LNCaP clone FGC (cell line): ENCODE measurements at regions not wholly inside any gene's neighbourhood (a gene's known extent, or its start where the extent isn't known, plus 50 kb on each side); places are given as distances from the start of the nearest gene placed in this dataset.

Source experiments
- DNase-seq: peaks from one replicate; pipeline ENCODE4 v3.0.0-alpha.2; 2011; ENCODE audit warnings: low read depth
- H3K4me3 ChIP-seq: 2 replicates; pipeline ENCODE4 v1.5.1; 2011; ENCODE audit warnings: mild to moderate bottlenecking, low read depth, low read length, control low read depth
- TF ChIP-seq, protein P1 (sequence below): IDR thresholded peaks from 2 replicates; pipeline ENCODE4 v1.5.1; 2012; ENCODE audit warnings: mild to moderate bottlenecking; ENCODE audit not compliant: control insufficient read depth, insufficient read depth; ENCODE audit errors: extremely low read depth

DNA sequence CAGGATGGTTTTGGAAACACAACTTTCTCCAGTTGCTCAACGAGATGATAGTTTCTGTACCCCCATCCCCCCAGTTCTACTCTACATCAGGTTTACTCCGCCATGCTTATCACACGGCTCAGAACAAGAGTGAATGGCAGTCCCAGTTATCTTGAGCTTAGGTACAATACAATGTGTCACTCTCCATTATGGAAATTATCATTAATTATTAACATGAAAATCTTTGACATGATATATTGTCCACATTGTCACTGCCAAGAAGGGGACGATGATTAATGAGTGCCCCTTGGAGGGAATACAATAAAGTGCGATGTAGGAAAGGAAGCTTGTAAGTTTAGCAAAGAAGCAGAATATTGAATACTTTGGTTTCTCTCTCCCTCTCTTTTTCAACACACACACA lies 252.6 kb upstream of the CFAP20DC start:
- no peak overlapping the region for H3K4me3 ChIP-seq
- TF ChIP-seq, protein P1, sequence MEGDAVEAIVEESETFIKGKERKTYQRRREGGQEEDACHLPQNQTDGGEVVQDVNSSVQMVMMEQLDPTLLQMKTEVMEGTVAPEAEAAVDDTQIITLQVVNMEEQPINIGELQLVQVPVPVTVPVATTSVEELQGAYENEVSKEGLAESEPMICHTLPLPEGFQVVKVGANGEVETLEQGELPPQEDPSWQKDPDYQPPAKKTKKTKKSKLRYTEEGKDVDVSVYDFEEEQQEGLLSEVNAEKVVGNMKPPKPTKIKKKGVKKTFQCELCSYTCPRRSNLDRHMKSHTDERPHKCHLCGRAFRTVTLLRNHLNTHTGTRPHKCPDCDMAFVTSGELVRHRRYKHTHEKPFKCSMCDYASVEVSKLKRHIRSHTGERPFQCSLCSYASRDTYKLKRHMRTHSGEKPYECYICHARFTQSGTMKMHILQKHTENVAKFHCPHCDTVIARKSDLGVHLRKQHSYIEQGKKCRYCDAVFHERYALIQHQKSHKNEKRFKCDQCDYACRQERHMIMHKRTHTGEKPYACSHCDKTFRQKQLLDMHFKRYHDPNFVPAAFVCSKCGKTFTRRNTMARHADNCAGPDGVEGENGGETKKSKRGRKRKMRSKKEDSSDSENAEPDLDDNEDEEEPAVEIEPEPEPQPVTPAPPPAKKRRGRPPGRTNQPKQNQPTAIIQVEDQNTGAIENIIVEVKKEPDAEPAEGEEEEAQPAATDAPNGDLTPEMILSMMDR: no peak
- DNase-seq: no peak

DNA sequence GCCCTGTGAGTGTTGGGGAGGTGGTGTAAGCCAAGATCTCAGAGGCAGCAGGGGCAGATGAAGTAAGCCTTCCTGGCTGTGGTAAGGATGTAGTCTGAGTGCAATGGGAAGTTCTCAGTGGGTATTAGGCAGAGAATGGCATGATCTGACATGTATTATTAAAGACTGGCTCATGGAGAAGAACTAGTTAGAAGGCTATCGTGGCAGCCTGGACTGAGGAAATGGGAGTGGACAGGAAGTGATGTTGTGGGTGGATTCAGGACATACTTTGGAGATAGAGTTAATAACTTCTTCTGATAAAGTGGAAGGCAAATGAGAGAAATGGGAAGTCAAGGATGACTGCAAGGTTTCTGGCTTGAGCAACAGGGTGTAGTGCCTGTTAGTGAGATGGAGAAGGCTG lies 250.9 kb upstream of the CFAP20DC start:
- no peak overlapping the region for H3K4me3 ChIP-seq
- TF ChIP-seq, protein P1: no peak
- no peak for DNase-seq

DNA sequence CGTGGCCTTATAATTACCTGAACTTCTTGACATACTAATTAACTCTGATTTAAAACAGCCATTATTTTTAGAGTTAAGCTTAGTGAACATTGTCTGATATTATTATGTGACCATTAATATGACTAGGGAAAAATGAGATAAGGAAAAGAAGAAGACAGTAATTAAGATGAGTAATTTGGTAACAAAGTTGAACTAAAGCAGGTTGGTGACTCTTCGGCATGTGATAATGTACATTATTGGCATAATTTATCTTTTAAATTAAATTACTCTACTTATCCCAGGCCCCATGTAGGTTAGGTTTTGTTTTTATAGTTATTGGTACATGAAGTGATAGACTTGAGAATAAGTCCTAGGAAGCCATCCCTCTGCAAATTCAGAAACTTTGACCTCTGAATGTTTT lies 249.7 kb upstream of the CFAP20DC start:
- no peak for DNase-seq
- H3K4me3 ChIP-seq: no peak overlapping the region
- TF ChIP-seq, protein P1: no peak

DNA sequence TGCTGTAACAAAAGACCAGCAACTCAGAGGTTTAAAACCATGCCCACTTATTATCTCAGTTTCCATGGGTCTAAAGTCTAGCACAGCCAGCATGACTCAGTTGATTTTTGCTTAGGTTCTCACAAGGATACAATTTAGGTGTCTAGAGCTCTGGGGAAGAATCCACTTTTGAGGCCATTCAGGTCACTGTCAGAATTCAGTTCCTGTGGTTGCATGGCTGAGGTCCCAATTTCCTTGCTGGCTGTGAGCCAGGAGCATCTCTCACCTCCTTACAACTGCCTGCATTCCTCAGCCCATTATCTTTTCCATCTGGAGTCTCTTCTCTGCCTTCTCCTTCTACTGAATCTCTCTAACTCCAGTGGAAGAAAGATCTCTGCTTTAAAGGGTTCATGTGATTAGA lies 240.5 kb upstream of the CFAP20DC start:
- no peak overlapping the region for H3K4me3 ChIP-seq

DNA sequence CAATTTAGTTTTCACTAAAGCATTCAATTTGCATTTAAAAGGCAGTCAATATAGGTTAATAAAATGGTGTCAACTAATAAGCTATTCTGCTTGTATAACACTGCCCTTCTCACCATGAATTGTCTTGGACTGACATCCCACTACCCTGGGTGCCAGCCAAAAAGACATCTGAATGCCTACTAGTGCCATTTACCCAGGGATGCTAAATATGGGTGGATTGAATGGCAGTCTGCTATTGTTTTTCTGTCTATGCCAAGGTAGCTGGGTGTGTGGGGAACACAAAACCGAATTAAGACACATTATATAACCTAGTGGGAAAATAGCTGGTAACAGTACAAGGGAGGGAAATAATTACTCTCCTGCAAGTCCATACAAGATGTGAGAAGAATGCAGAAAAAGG lies 240.0 kb upstream of the CFAP20DC start:
- H3K4me3 ChIP-seq: no peak overlapping the region
- DNase-seq: no peak
- TF ChIP-seq, protein P1: no peak

More for the DNA sequence above, 240.5 kb upstream of the CFAP20DC start:
- TF ChIP-seq, protein P1: no peak
- DNase-seq: no peak

DNA sequence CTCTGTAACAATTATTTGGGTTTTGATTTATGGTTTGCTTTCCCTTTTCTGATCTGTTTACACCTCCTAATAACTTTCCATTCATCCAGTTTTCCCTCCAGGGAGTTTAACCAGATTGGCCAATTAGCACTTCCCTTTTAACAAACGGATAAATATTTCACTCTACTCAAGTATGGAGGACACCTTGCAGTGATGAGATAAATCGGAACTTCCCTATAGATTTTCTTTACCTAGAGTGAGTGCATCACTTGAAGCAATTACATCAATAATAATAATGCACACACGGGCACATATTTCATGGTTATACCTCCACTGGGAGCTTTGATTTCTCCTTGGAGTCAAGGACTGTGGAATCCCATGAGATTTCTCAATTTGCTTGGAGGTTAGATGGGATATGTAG lies 239.1 kb upstream of the CFAP20DC start:
- no peak overlapping the region for H3K4me3 ChIP-seq
- TF ChIP-seq, protein P1: no peak
- no peak for DNase-seq

DNA sequence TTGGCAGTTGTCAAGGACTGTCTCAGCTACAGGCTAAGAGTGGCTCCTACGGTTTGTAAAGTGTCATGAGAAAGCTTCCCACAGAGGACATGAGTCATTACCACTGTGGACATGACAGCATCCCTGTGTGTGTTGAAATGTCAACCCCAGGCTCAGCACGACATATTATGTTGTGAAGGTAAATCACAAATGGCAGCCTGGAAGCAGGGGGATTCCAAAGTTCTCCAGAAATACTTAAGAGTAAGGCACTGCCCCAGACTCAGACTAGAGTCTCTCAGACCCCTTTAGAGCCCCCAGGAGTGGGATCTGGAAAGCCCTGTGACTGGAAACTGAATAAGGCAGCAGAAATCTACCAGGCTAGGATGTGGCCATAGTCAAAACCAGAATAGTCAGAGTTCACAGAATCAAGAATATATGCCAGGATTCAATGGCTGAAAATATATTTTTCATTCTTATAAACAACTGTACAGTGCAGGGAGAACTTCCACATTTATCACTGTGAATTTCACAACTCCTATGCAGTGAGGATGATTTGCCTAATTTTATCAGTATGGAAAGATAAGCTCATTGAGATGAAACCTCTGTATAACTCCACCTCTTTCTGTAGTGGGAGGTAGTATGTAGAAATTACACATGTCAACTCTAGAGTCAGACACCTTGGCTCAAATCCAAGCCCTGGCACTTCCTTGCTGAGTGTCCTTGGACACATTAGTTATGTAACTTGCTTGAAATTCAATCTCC lies 237.1 kb upstream of the CFAP20DC start:
- no peak overlapping the region for H3K4me3 ChIP-seq
- DNase-seq: no peak
- TF ChIP-seq, protein P1: no peak
